ENCODE measurements at regions not wholly inside any gene's neighbourhood (a gene's known extent, or its start where the extent isn't known, plus 50 kb on each side); places are given as distances from the start of the nearest gene placed in this dataset.

- no peak for TF ChIP-seq CTCF (IDR thresholded peaks at IDR 0.05)
- TF ChIP-seq POLR2A (IDR thresholded peaks at IDR 0.05) = no peak
These were observed 394.8 kb upstream of the ATP5MC3 start for GRCh38 chr2:175576270-175576669.
